OCI-LY7 (cell line): ENCODE measurements at regions not wholly inside any gene's neighbourhood (a gene's known extent, or its start where the extent isn't known, plus 50 kb on each side); places are given as distances from the start of the nearest gene placed in this dataset.

Experiments
- EZH2phosphoT487 ChIP-seq: fragments of 200-600 bp; sonication (generic); IDR thresholded peaks from 2 replicates; pipeline ENCODE4 v1.6.1; 2018; ENCODE audit warnings: low read depth, borderline replicate concordance, mild to moderate bottlenecking, mixed run types, antibody characterized with exemption, low read length, moderate library complexity, mixed read lengths
- TF ChIP-seq, protein P1 (sequence below): fragments of 200-600 bp; sonication (generic); conservative IDR thresholded peaks from 2 replicates; pipeline ENCODE4 v1.5.1; 2014; ENCODE audit warnings: mild to moderate bottlenecking, antibody characterized with exemption, low read length, moderate library complexity, mixed read lengths

DNA sequence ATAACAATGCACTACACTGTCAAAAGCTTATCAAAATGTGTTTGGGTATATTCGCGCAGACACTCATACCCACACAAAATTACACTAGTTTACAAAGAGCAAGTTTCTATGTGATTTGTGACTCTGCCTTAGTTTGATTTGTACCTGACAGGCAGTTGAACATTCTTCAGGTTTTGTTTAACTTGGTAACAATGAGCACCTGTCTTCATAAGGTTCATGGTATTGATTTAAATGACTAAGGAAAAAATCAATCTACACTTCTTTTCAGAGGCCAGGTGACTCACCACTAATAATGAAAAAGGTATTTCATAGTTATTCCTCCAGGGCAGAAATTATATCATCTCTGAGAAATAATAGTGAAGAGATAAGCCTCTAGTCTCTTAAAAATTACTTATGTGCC is 1114.6 kb upstream of the AGA start:
- TF ChIP-seq, protein P1, sequence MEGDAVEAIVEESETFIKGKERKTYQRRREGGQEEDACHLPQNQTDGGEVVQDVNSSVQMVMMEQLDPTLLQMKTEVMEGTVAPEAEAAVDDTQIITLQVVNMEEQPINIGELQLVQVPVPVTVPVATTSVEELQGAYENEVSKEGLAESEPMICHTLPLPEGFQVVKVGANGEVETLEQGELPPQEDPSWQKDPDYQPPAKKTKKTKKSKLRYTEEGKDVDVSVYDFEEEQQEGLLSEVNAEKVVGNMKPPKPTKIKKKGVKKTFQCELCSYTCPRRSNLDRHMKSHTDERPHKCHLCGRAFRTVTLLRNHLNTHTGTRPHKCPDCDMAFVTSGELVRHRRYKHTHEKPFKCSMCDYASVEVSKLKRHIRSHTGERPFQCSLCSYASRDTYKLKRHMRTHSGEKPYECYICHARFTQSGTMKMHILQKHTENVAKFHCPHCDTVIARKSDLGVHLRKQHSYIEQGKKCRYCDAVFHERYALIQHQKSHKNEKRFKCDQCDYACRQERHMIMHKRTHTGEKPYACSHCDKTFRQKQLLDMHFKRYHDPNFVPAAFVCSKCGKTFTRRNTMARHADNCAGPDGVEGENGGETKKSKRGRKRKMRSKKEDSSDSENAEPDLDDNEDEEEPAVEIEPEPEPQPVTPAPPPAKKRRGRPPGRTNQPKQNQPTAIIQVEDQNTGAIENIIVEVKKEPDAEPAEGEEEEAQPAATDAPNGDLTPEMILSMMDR = no peak
- no peak for TF ChIP-seq EZH2phosphoT487
